Fibroblast of skin of abdomen (primary cell): ENCODE measurements at regions not wholly inside any gene's neighbourhood (a gene's known extent, or its start where the extent isn't known, plus 50 kb on each side); places are given as distances from the start of the nearest gene placed in this dataset.

Experiments
- DNase-seq: peaks from one replicate; pipeline ENCODE4 v3.0.0-alpha.2; 2013

GRCh38 chr10:47169581-47169980 lies 130.4 kb upstream of the GDF10 start:
- DNase-seq, result no peak

DNA sequence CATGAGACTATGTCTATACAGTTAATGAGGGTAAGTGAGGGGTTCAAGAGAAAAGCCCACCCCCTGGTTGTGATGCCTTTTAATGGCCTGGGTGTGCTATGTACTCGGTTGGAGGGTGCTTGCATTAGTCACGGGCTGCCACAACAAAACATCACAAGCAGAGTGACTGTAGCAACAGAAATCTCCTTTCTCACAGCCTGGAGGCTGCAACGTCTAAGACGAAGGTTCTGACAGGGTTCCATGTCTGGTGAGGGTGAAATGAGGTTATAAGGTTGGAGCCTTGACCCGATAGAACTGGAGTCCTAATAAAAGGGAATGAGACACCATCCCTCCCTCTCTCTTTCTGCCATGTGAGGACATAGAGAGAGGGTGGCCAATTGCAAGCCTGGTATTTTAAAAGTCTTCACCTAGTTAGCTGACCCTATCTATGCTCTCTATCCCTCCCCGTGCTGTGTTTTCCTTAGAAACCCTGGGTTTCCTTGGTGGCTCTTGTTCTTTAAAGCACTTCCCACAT lies 126.0 kb upstream of the GDF10 start:
- no peak for DNase-seq

DNA sequence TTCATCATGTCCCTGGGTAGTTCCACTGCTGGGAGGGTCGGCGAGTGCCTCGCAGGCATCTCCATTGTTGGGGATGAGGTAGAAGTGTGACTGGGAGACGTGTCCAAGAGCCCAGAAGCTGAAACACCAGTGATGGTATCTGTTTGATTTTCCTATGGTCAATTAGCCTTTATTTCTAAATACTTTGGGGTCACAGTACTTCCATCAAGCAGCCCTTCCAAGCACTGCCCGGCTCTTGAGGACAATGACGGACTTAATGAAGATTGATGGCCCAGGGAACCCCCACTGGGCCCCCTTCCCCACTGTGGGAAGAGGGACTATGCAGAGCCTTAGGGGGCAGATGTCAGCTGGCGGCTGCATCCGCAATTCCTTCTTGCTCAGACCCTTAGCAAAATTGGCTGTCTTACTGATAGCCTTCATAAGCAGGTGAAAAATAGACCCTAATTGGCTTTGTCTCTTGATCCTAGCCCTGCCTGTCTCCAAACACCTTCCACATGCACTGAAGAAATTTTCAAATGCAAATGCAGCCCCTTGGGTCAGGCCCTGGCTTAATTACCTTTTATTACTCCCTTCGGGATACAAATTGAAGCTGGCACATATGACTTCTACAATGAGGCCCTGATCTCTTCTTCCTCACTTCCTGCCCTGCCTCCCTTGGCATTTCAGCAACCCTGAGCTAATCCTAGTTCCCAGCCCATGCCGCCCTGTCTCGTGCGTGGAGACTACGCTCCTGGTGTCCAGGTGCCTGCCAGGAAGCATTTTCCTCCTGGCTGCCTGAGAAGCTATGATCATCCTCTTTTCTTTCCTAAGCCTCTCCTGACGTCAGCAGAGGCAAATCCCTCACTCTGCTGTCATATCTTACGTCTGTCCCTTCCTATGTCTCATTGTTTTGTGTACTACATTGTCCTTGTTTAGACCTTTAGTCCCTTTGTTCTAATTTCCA lies 124.5 kb upstream of the GDF10 start:
- no peak for DNase-seq

- no peak for DNase-seq
Observed at GRCh38 chr10:47176206-47176902, 123.6 kb upstream of the GDF10 start.

GRCh38 chr10:47176903-47177868 lies 122.8 kb upstream of the GDF10 start:
- peak; percentile 48 for DNase-seq

GRCh38 chr10:47178537-47179290 lies 121.3 kb upstream of the GDF10 start:
- DNase-seq, result no peak

DNA sequence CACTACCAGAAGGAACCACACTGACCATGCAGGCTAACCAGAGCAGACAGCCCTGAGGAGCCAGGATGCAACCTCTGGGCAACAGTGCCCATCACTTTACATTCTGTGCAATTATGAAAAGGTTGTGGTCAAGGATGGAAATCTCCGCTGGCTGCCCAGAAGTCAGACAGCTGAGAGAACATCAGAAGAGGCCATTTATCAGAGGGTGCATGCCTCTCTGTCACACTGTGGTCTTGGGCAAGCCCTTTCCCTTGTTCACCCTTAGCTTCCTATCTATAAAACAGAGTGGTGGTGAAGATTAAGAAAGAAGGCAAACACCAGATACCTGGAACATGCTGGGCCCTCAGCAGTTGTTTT lies 120.7 kb upstream of the GDF10 start:
- no peak for DNase-seq

- DNase-seq, result no peak
Observed at GRCh38 chr10:47181052-47181849, 118.7 kb upstream of the GDF10 start.

DNA sequence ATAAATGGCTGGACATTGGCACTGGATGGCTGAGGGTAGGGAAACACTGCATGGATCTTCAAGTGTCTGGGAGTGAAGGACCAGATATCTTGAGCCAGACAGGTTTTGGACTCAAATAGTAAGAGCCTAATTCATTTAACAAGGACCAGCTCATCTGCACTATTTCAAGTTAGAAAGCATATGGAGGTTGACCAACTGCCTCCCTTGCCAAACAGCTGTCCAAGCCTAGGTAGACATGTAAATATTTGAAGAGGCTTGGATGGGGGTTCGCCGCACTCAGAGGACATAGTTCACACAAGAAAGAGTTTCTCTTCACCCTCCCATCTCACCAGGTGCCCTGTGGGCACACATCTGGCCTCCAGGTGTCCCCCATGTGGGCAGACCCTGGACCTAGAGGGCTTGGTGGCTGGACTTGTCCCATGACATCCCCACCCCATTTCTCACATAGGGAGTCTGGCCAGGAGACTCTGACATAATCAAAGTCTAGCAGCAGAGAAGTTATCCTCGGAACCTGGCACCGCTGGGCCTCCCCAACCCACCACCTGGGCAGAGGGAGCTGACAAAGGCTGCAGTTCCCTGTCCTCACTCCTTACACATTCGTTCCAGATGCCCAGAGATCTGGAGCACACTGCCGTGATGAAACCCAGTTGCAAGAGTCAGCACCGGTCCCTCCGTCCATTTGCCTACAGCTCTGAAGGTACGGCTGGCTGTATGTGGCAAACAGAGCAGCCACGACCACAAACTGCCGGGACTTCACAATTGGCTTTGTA lies 116.9 kb upstream of the GDF10 start:
- no peak for DNase-seq

DNA sequence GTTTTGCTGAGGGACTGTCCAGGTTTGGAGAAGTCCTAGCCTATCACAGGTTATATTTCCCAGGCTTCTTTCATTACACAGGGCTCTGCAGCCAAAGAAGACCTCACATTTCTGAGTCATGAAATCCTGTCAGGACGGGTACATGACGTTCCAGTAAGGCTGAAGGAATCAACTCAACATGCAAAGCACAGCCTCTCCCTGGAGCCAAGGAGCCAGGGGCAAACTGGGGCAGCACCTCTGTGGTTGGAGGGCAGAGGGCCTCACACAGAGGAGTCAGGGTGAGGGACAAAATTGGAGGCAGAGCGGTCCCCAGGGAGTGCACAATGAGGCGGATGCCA lies 116.3 kb upstream of the GDF10 start:
- no peak for DNase-seq

DNA sequence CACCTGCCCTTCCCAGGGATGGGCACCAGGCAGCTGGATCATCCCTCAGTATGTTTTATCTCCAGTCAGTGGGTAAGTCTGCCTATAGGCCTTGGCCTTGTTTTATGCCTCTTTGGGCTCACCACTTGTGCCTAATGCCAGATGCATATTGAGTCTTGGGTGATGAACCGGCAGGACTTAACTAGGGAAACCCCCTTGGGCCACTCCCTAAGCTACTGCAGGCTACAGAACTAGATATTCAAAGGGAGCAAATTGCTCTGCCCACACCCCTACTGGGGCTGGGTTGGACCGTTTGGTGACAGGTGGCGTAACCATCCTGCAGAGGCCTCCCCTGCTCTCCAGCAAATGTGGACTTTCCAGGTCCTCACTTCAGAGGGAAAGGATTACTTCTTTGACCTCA lies 115.7 kb upstream of the GDF10 start:
- no peak for DNase-seq

DNA sequence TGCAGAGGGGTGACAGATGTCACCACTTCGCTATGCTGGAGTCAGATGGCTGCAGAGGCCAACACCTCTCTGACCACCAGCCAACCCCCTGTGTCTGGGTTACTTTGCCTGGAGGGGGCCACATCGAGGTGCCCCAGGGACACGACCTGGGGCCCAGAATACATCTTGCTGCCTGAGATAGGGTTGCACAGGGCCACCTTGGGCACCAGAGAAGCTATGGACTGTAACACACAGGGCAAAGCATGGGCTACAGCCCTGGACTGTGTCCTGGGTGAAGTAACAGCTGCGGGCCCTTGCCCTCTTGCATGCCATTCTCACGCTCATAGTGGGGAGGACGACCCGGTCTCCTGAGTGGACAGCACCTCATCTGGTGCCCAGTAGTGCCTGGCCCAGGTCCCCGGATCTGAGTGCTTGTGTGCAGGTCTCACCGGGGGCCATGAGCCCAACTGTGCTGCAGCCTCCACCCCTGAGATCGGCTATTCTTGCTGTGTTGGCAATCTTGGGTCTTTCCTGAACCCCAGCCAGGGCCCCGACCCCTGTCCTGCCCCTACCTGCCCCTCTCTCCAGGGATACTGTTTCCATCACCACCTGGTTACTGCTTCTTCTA lies 115.2 kb upstream of the GDF10 start:
- no peak for DNase-seq

DNA sequence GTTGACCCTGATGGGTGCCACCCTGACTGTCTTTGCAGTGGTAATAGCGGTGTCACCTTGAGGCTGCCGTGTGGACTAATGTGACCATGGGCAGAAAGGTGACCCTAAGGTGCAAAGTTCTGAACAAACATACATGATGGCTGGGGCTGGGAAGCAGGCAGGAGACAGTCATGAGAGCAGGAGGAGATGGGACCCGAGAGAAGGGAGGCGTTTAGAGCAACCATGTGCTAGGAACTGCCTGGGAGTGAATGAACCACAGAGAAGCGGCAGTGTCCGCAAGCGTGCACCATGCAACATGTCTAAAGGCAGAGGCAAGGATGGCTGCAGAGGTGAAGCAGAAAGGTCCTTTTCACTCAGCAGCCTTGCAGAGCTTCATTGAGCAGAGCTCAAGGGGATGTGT lies 113.1 kb upstream of the GDF10 start:
- no peak for DNase-seq

- DNase-seq, result no peak
Observed at GRCh38 chr10:47187592-47187991, 112.4 kb upstream of the GDF10 start.

DNA sequence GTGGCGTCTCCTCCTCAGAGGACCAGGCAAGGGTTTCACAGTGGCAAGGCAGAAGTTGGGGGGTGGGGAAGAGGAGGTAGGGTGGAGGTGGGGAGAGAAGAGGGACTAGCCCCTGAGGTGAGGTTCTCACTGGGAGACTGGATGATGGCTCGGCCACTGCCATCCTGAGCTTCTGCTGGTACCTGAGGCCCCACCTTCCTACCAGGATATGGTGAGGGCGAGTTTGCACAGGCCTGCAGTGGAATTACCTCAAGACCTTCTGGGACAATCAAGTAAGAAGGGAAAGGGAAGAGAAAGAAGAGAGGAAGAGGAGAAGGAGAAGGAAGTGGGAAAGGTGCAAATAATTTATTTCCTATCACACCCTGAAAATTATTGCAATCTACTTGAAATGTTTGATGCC lies 111.8 kb upstream of the GDF10 start:
- no peak for DNase-seq

- no peak for DNase-seq
Observed at GRCh38 chr10:47189802-47190201, 110.2 kb upstream of the GDF10 start.

GRCh38 chr10:47190301-47190700 lies 109.7 kb upstream of the GDF10 start:
- DNase-seq, result no peak

DNA sequence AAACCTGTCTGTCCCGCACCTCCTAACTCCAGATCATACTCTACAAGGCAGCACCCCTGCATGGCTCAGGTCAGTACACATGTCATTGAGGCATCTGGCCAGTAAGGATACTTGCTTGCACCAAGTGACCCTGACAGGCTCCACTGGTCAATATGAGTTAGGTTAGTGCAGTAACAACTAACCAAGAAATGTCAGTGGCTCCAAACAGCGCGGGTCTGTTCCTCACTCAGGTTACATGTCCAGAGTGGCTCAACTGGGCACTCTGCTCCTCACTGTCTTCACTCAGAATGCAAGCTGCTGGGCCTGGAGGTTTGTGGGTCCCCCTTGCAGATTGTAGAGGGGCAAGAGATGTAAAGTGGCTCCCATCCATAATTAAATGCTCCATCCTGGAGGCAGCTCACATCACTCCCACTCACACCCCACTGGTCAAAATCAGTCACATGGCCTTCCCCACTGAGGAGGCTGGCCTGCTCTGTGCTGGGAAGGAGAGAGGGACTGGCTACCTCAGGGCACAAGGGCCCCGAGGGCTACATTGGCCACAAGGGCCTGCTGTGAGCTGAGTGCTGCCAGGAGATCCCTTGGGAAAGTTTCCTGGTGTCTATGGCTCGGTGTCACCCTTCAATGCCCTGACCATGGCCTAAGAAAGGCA lies 109.1 kb upstream of the GDF10 start:
- no peak for DNase-seq

DNA sequence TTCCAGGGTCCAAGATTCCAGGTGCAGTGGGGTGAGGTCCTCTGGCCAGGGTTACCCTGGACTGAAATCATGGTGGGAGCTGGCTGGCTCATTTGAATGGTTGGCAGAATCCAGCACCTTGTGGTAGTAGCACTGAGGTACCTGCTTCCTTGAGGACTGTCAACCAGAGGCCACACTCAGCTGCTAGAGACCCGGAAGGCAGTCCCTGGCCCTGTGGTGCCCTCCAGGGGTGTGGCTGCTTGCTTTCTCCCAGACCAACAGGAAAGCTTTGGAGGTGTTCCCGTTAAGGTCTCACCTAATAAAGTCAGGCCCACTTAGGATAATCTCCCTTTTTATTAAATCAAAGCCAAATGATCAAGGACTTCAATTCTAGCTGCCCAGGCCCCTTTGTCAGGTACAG lies 107.7 kb upstream of the GDF10 start:
- no peak for DNase-seq
